ENCODE measurements at regions not wholly inside any gene's neighbourhood (a gene's known extent, or its start where the extent isn't known, plus 50 kb on each side); places are given as distances from the start of the nearest gene placed in this dataset.

DNA sequence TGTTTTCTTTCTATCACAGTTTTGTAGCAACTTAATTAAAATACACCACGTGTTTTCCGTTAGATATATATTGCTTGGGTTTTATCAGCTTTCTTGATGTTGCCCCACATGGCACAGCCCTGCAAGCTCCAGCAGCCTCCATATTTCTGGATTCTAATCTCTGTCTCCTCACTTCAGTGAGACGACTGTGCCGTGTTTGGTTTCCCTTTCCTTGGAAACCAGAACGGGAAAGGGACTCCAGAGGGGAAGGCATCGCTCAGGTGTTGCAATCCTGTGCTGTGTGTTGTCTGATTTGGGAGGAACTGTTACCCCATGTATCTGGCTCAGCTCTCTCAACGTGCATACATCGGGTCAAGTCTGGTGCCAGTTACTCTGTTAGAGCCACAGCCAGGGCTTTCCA, 464.2 kb upstream of the B3GAT1 start:
- TF ChIP-seq, protein P1, sequence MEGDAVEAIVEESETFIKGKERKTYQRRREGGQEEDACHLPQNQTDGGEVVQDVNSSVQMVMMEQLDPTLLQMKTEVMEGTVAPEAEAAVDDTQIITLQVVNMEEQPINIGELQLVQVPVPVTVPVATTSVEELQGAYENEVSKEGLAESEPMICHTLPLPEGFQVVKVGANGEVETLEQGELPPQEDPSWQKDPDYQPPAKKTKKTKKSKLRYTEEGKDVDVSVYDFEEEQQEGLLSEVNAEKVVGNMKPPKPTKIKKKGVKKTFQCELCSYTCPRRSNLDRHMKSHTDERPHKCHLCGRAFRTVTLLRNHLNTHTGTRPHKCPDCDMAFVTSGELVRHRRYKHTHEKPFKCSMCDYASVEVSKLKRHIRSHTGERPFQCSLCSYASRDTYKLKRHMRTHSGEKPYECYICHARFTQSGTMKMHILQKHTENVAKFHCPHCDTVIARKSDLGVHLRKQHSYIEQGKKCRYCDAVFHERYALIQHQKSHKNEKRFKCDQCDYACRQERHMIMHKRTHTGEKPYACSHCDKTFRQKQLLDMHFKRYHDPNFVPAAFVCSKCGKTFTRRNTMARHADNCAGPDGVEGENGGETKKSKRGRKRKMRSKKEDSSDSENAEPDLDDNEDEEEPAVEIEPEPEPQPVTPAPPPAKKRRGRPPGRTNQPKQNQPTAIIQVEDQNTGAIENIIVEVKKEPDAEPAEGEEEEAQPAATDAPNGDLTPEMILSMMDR (IDR thresholded peaks at IDR 0.05), result no peak
- no peak for TF ChIP-seq POLR2A (IDR thresholded peaks at IDR 0.05)
- TF ChIP-seq POLR2AphosphoS5 (IDR thresholded peaks at IDR 0.05; ENCODE audit: insufficient read depth in 1 of 2, low read depth in 1 of 2), result no peak
